ENCODE measurements at regions not wholly inside any gene's neighbourhood (a gene's known extent, or its start where the extent isn't known, plus 50 kb on each side); places are given as distances from the start of the nearest gene placed in this dataset.
"Not testable (repeated sequence)": the region's sequence is repeated elsewhere in the genome, so short reads cannot be mapped to it uniquely, and the experiment has no call there.

DNA sequence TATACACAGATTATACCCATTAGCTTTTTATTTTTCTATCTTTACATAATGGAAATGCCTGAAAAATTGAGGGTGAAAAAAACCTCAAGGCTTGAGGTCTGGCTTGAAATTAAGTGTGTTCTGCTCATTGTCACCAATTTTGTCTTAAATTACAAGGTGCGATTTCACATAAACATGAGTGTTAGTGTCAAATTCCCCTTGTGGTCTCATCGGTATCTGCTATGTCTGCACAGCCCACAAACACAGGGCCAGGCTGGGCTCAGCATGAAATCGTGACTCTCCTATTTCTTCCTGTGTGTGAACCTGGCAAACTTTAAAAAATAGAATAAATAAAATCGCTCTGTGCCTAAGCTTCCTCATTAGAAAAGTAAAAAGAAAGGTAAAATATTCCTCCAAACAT is 109.1 kb downstream of the CRLF2 start:
- Histone ChIP-seq H3K9me3 (replicated peaks; ENCODE audit: control insufficient read depth, low read depth, low read length) (no peaks in the 10 kb centered on the region), H3K4me3 (ENCODE audit: low read length) (no peak overlapping the region), H3K36me3 (ENCODE audit: control insufficient read depth, insufficient read depth, low read length) (no peaks in the 10 kb centered on the region), H3K27me3 (ENCODE audit: control insufficient read depth, insufficient read depth, low read length) (peaks cover 9% of the 10 kb centered on the region), H3K27ac (ENCODE audit: low read length) (no peak overlapping the region), H3K4me1 (ENCODE audit: control insufficient read depth, insufficient read depth, low read length) (no peaks in the 10 kb centered on the region)
- DNase-seq, result no peak
- WGBS (ENCODE audit: insufficient coverage), result 60% methylated on average over 1 of the region's 4 CpGs

DNA sequence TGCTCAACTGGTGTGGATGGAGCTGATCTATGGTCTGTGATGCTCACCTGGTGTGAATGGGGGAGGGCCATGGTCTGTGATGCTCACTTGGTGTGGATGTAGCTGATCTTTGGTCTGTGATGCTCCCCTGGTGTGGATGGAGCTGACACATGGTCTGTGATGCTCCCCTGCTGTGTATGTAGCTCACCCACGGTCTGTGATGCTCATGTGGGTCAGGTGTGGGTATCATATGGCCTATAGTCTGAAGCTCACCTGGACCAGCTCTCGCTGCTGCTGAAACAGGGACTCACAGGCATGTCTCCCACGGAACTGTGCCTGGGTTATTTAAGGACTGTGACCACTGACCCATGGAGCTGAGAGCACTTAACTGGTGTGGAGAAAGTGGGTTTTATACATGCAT is 109.7 kb downstream of the CRLF2 start:
- H3K27ac ChIP-seq (ENCODE audit: low read length), result no peak overlapping the region
- no peaks in the 10 kb centered on the region for H3K4me1 ChIP-seq (ENCODE audit: control insufficient read depth, insufficient read depth, low read length)
- H3K36me3 ChIP-seq (ENCODE audit: control insufficient read depth, insufficient read depth, low read length), result no peaks in the 10 kb centered on the region
- H3K4me3 ChIP-seq (ENCODE audit: low read length), result no peak overlapping the region
- DNase-seq, result no peak
- H3K27me3 ChIP-seq (ENCODE audit: control insufficient read depth, insufficient read depth, low read length), result peaks cover 7% of the 10 kb centered on the region
- H3K9me3 ChIP-seq (replicated peaks; ENCODE audit: control insufficient read depth, low read depth, low read length), result peaks cover under 1% of the 10 kb centered on the region
- 70% methylated on average over 2 of the region's 3 CpGs for WGBS (ENCODE audit: insufficient coverage)

DNA sequence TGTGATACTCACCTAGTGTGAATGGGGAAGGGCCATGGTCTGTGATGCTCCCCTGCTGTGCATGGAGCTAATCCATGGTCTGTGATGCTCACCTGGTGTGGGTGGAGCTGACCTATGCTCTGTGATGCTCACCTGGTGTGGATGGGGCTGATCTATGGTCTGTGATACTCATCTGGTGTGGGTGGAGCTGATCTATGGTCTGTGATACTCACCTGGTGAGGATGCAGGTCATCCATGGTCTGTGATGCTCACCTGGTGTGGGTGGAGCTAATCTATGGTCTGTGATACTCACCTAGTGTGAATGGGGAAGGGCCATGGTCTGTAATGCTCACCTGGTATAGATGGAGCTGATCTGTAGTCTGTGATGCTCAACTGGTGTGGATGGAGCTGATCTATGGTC is 110.2 kb downstream of the CRLF2 start:
- not testable (repeated sequence) for DNase-seq; H3K36me3 ChIP-seq (ENCODE audit: control insufficient read depth, insufficient read depth, low read length); H3K4me1 ChIP-seq (ENCODE audit: control insufficient read depth, insufficient read depth, low read length); H3K27ac ChIP-seq (ENCODE audit: low read length); H3K9me3 ChIP-seq (replicated peaks; ENCODE audit: control insufficient read depth, low read depth, low read length); H3K4me3 ChIP-seq (ENCODE audit: low read length); H3K27me3 ChIP-seq (ENCODE audit: control insufficient read depth, insufficient read depth, low read length)

DNA sequence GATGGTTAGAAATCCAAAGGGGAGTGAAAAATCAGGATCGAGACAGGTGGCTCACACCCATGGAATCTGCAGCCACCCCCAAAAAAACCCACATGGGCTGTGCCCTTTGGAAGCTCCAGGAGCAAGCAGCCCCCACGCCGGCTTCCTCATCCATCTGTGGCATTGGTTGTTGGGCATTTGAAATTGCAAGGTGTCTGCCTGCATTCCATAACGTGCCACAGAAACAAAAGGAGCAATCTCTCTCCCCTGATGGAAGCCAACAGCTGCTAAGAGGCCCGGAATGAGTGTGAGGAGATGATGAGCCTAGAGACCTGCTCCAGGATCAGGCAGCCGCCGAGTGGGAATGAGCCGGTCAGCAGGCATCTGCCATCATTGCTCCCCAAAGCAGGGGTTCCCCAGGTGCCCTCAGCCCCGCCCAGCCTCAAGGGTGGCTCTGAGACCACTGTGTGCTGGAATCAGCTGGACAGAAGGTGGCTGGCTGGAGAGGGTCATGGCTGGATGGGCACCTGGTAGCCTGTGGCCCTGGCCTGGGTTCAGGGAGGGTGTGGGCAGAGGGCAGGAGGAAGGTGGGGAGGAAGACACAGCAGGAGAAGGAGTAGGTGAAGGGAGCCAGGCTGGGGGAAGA is 113.2 kb downstream of the CRLF2 start:
- no peak overlapping the region for H3K4me3 ChIP-seq (ENCODE audit: low read length)
- no peaks in the 10 kb centered on the region for H3K36me3 ChIP-seq (ENCODE audit: control insufficient read depth, insufficient read depth, low read length)
- H3K9me3 ChIP-seq (replicated peaks; ENCODE audit: control insufficient read depth, low read depth, low read length), result peaks cover 7% of the 10 kb centered on the region
- DNase-seq, result no peak
- H3K27ac ChIP-seq (ENCODE audit: low read length), result no peak overlapping the region
- peaks cover 4% of the 10 kb centered on the region for H3K27me3 ChIP-seq (ENCODE audit: control insufficient read depth, insufficient read depth, low read length)
- H3K4me1 ChIP-seq (ENCODE audit: control insufficient read depth, insufficient read depth, low read length), result no peaks in the 10 kb centered on the region
- WGBS (ENCODE audit: insufficient coverage), result 91% methylated on average over 5 of the region's 9 CpGs

GRCh38 chrX:1097328-1097727 is 115.1 kb downstream of the CRLF2 start:
- Histone ChIP-seq H3K27ac (ENCODE audit: low read length) (no peak overlapping the region), H3K36me3 (ENCODE audit: control insufficient read depth, insufficient read depth, low read length) (no peaks in the 10 kb centered on the region), H3K9me3 (replicated peaks; ENCODE audit: control insufficient read depth, low read depth, low read length) (peaks cover 7% of the 10 kb centered on the region), H3K4me1 (ENCODE audit: control insufficient read depth, insufficient read depth, low read length) (no peaks in the 10 kb centered on the region), H3K4me3 (ENCODE audit: low read length) (no peak overlapping the region), H3K27me3 (ENCODE audit: control insufficient read depth, insufficient read depth, low read length) (peaks cover 2% of the 10 kb centered on the region)
- no peak for DNase-seq
- 83% methylated on average over 1 of the region's 1 CpG for WGBS (ENCODE audit: insufficient coverage)

GRCh38 chrX:1094566-1095333 is 117.7 kb downstream of the CRLF2 start:
- 96% methylated on average over 10 of the region's 17 CpGs for WGBS (ENCODE audit: insufficient coverage)
- H3K9me3 ChIP-seq (replicated peaks; ENCODE audit: control insufficient read depth, low read depth, low read length), result peaks cover 7% of the 10 kb centered on the region
- no peaks in the 10 kb centered on the region for H3K4me1 ChIP-seq (ENCODE audit: control insufficient read depth, insufficient read depth, low read length)
- DNase-seq, result no peak
- no peak overlapping the region for H3K27ac ChIP-seq (ENCODE audit: low read length)
- no peaks in the 10 kb centered on the region for H3K36me3 ChIP-seq (ENCODE audit: control insufficient read depth, insufficient read depth, low read length)
- H3K27me3 ChIP-seq (ENCODE audit: control insufficient read depth, insufficient read depth, low read length), result peaks cover 2% of the 10 kb centered on the region
- no peak overlapping the region for H3K4me3 ChIP-seq (ENCODE audit: low read length)

DNA sequence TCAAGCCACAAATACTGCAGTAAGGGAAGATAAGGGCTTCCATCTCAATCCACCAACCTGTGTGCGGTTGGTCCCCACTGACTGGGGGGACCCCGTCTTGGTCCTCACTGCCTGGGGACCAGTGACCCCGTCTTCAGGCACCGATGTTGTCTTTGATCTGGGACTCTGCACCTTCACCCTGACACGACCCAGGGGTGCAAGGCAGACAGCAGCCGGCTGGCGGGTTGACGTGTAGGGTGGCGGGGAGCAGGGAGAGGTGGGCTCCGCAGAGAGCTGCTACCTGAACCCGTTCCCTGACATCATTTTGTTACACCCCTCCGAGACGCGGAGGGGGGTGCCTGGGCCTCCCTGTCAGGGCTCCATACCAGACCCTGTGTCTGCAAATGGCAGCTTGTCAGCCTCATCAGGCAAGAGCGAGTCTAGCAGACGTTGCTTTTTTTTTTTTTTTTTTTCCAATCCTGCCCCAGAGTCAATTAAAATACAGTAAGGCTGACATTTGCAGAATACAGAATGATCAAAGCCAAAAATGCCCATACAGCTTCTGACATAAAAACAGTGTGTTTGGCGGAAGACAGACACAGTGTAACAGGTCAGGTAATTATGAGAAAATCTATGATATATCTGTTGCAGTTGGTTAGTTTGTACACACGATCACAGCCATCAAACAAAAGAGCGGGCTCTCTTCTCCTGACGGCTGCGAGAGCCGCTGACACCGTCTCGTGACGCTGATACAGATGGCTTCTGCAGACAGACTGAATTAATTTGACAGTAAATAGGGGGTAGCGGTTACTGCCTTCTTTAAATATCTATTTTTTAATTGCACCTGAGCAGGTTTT is 118.6 kb downstream of the CRLF2 start:
- Histone ChIP-seq H3K4me1 (ENCODE audit: control insufficient read depth, insufficient read depth, low read length) (no peaks in the 10 kb centered on the region), H3K27ac (ENCODE audit: low read length) (no peak overlapping the region), H3K4me3 (ENCODE audit: low read length) (no peak overlapping the region), H3K9me3 (replicated peaks; ENCODE audit: control insufficient read depth, low read depth, low read length) (peaks cover 7% of the 10 kb centered on the region), H3K36me3 (ENCODE audit: control insufficient read depth, insufficient read depth, low read length) (no peaks in the 10 kb centered on the region), H3K27me3 (ENCODE audit: control insufficient read depth, insufficient read depth, low read length) (peaks cover 2% of the 10 kb centered on the region)
- 27% methylated on average over 13 of the region's 26 CpGs for WGBS (ENCODE audit: insufficient coverage)
- peak; percentile 13 for DNase-seq

DNA sequence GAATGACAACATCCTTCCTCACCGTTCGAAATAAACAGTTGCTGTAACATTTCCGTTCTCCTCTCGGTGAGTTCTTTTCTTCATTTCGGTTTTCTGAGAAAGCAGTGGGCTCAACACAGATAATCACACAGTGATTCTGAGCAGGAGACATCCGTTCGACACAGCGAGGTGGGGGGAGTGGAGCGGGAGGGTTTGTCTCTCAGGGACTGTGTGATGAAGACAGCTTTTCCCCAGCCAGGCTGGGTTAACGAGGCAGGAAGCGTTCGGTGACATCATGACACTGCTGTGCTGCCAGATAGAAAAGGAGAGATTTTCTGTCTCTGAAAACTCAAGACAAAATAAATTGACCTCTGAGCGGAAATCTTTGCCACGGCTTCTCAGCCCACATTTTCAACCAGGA is 119.3 kb downstream of the CRLF2 start:
- WGBS (ENCODE audit: insufficient coverage), result 0% methylated on average over 1 of the region's 14 CpGs
- peak; percentile 34 for DNase-seq

DNA sequence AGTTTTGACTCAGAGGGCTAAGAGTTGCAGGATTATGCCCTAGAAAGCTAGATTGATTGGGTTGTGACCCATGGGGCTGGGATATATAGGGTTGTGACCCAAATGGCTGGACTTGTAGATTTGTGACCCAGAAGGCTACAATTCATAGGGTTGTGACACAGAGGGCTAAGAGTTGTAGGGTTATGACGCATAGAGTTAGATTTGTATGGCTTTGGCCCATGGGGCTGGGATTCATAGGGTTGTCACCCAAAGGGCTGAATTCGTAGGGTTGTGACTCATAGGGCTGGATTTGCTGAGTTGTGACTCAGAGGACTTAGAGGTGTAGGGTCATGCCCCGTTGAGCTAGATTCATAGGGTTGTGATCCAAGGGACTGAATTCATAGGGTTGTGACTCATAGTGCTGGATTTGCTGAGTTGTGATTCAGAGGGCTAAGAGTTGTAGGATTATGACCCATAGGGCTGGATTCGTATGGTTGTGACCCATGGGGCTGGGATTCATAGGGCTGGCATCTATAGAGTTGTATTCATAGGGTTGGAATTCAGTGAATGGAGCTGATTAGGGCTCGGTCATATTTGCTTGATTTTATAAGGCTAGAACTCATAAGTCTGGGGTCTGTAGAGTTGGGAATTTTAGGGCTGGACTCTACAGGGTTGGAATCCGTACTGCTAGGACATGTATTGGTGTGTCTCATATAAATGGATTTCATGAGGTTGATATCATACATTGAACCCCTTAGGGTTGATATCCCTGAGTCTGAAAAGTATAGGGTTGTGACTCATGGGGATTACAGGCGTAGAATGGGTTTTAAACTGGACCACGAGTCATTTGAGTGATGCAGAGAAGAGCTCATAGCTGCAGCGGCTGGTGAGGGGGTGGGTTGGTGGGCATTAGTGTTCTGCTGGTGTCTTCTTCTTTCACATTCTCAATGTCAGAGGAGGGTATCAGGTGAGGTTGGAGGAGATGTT is 125.7 kb downstream of the CRLF2 start:
- H3K27ac ChIP-seq (ENCODE audit: low read length), result no peak overlapping the region
- WGBS (ENCODE audit: insufficient coverage), result 72% methylated on average over 7 of the region's 9 CpGs
- peaks cover 3% of the 10 kb centered on the region for H3K9me3 ChIP-seq (replicated peaks; ENCODE audit: control insufficient read depth, low read depth, low read length)
- DNase-seq, result no peak
- no peaks in the 10 kb centered on the region for H3K36me3 ChIP-seq (ENCODE audit: control insufficient read depth, insufficient read depth, low read length)
- no peaks in the 10 kb centered on the region for H3K4me1 ChIP-seq (ENCODE audit: control insufficient read depth, insufficient read depth, low read length)
- H3K4me3 ChIP-seq (ENCODE audit: low read length), result no peak overlapping the region
- H3K27me3 ChIP-seq (ENCODE audit: control insufficient read depth, insufficient read depth, low read length), result no peaks in the 10 kb centered on the region

More for the DNA sequence above, 119.3 kb downstream of the CRLF2 start:
- H3K4me3 ChIP-seq (ENCODE audit: low read length), result no peak overlapping the region
- H3K36me3 ChIP-seq (ENCODE audit: control insufficient read depth, insufficient read depth, low read length), result no peaks in the 10 kb centered on the region
- H3K9me3 ChIP-seq (replicated peaks; ENCODE audit: control insufficient read depth, low read depth, low read length), result peaks cover 7% of the 10 kb centered on the region
- no peak overlapping the region for H3K27ac ChIP-seq (ENCODE audit: low read length)
- H3K4me1 ChIP-seq (ENCODE audit: control insufficient read depth, insufficient read depth, low read length), result no peaks in the 10 kb centered on the region
- H3K27me3 ChIP-seq (ENCODE audit: control insufficient read depth, insufficient read depth, low read length), result peaks cover 2% of the 10 kb centered on the region

Data from muscle of leg (tissue), 3 donors.